C4-2B (cell line): ENCODE measurements at regions not wholly inside any gene's neighbourhood (a gene's known extent, or its start where the extent isn't known, plus 50 kb on each side); places are given as distances from the start of the nearest gene placed in this dataset.

Experiments used
- H3K27ac ChIP-seq: fragments of 450-650 bp; 2 replicates; pipeline ENCODE4 v1.5.1; 2017
- CTCF ChIP-seq: fragments of 450-650 bp; conservative IDR thresholded peaks from 2 replicates; pipeline ENCODE4 v1.5.1; 2017; ENCODE audit warnings: mild to moderate bottlenecking
- ZFX ChIP-seq: fragments of 450-650 bp; IDR thresholded peaks from 2 replicates; pipeline ENCODE4 v1.6.1; 2017

GRCh38 chr3:145326666-145327065 is 834.3 kb downstream of the PLOD2 start:
- no peak overlapping the region for H3K27ac ChIP-seq
- TF ChIP-seq CTCF (no peak), ZFX (no peak)

GRCh38 chr3:145333427-145333826 is 827.6 kb downstream of the PLOD2 start:
- peak overlapping the region; percentile 61 for H3K27ac ChIP-seq

GRCh38 chr3:145333931-145334330 is 827.1 kb downstream of the PLOD2 start:
- H3K27ac ChIP-seq = peak overlapping the region; percentile 61
- TF ChIP-seq CTCF = no peak; the same call in 1 of the 2 replicates
- TF ChIP-seq ZFX = no peak

- TF ChIP-seq CTCF = no peak
- no peak for TF ChIP-seq ZFX
- no peak overlapping the region for H3K27ac ChIP-seq
Measured at GRCh38 chr3:145355206-145355605, 805.8 kb downstream of the PLOD2 start.

GRCh38 chr3:145357453-145357852 is 803.5 kb downstream of the PLOD2 start:
- no peak overlapping the region for H3K27ac ChIP-seq

GRCh38 chr3:145359040-145359439 is 801.9 kb downstream of the PLOD2 start:
- H3K27ac ChIP-seq = no peak overlapping the region
- TF ChIP-seq ZFX (no peak), CTCF (no peak)

More at GRCh38 chr3:145357453-145357852, 803.5 kb downstream of the PLOD2 start:
- TF ChIP-seq CTCF (no peak), ZFX (no peak)

- TF ChIP-seq CTCF = no peak
- no peak for TF ChIP-seq ZFX
Measured at GRCh38 chr3:145368748-145369147, 792.2 kb downstream of the PLOD2 start.

GRCh38 chr3:145370870-145371269 is 790.1 kb downstream of the PLOD2 start:
- TF ChIP-seq ZFX (no peak), CTCF (no peak)
- no peak overlapping the region for H3K27ac ChIP-seq

More at GRCh38 chr3:145368748-145369147, 792.2 kb downstream of the PLOD2 start:
- no peak overlapping the region for H3K27ac ChIP-seq
